ENCODE measurements at regions not wholly inside any gene's neighbourhood (a gene's known extent, or its start where the extent isn't known, plus 50 kb on each side); places are given as distances from the start of the nearest gene placed in this dataset.

DNA sequence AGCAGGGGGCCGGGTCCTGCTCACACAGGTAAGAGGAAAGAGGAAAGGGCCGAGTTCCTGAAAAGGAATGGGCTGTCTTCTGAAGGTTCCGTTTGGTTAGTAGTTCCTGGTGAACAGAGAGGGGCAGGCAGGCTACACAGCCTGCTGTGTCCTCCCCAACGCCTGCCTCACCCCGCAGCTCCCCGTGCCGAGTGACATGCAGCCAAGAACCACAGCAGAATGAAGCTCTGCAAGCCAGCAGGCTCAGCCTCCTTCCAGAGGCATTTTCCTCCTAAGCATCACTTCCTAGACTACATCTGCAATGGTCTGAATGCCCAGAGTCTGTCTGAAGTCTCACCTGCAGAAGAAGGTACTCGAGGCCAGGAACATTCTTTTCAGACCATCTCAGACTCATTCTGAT lies 202.4 kb upstream of the TCERG1L start:
- Histone ChIP-seq H4K20me1 (replicated peaks; ENCODE audit: control insufficient read depth, extremely low read depth, insufficient read depth, low read length) (no peaks in the 10 kb centered on the region), H3K4me1 (ENCODE audit: control insufficient read depth, extremely low read depth, insufficient read depth, low read length) (no peaks in the 10 kb centered on the region), H3K27me3 (ENCODE audit: control insufficient read depth in 2 of 2, insufficient read depth in 2 of 2, low read length in 2 of 2) (no peaks in the 10 kb centered on the region), H3K36me3 (ENCODE audit: control insufficient read depth in 2 of 2, extremely low read depth in 1 of 2, insufficient read depth in 2 of 2, low read length in 2 of 2) (no peaks in the 10 kb centered on the region), H3K9me1 (replicated peaks; ENCODE audit: control insufficient read depth, extremely low read depth, insufficient read depth, low read length) (no peaks in the 10 kb centered on the region), H3K9ac (replicated peaks; ENCODE audit: extremely low read depth, insufficient read depth, low read length) (no peak overlapping the region), H2AFZ (ENCODE audit: low read depth, low read length) (no peak overlapping the region), H3K27ac (ENCODE audit: insufficient read depth, low read depth, low read length) (no peak overlapping the region), H3K79me2 (ENCODE audit: control insufficient read depth, insufficient read depth, low read length) (no peaks in the 10 kb centered on the region), H3K9me3 (replicated peaks; ENCODE audit: control insufficient read depth, insufficient read depth, low read length) (peaks cover 4% of the 10 kb centered on the region), H3K4me2 (ENCODE audit: insufficient read depth, low read length) (no peak overlapping the region), H3K4me3 (replicated peaks in 1 of 3; ENCODE audit: insufficient read depth in 1 of 3, low read depth in 1 of 3, low read length in 3 of 3) (no peak overlapping the region)
- FAIRE-seq = no peak
- ChIA-PET CTCF (no interaction called here), POLR2A (no interaction called here)
- TF ChIP-seq POLR2AphosphoS5 (IDR thresholded peaks at IDR 0.05; ENCODE audit: insufficient read depth, low read depth, low read length) = no peak
- TF ChIP-seq GATA2 (IDR thresholded peaks at IDR 0.05; ENCODE audit: insufficient read depth, insufficient read length, low read depth, low read length) = no peak
- TF ChIP-seq EZH2 (IDR thresholded peaks at IDR 0.05; ENCODE audit: borderline replicate concordance, low read depth, low read length, severe bottlenecking) = no peak
- no peak for TF ChIP-seq POLR2A (IDR thresholded peaks at IDR 0.05; ENCODE audit: low read depth, low read length)
- no peak for TF ChIP-seq FOS (IDR thresholded peaks at IDR 0.05; ENCODE audit: borderline replicate concordance, insufficient read depth, low read length)
- TF ChIP-seq JUN (IDR thresholded peaks at IDR 0.05; ENCODE audit: borderline replicate concordance, insufficient read depth, insufficient read length, low read depth) = no peak
- TF ChIP-seq, protein P1, sequence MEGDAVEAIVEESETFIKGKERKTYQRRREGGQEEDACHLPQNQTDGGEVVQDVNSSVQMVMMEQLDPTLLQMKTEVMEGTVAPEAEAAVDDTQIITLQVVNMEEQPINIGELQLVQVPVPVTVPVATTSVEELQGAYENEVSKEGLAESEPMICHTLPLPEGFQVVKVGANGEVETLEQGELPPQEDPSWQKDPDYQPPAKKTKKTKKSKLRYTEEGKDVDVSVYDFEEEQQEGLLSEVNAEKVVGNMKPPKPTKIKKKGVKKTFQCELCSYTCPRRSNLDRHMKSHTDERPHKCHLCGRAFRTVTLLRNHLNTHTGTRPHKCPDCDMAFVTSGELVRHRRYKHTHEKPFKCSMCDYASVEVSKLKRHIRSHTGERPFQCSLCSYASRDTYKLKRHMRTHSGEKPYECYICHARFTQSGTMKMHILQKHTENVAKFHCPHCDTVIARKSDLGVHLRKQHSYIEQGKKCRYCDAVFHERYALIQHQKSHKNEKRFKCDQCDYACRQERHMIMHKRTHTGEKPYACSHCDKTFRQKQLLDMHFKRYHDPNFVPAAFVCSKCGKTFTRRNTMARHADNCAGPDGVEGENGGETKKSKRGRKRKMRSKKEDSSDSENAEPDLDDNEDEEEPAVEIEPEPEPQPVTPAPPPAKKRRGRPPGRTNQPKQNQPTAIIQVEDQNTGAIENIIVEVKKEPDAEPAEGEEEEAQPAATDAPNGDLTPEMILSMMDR (IDR thresholded peaks at IDR 0.05; ENCODE audit: extremely low read depth in 1 of 2, insufficient read depth in 1 of 2, low read depth in 1 of 2, low read length in 2 of 2) = no peak
- no peak for TF ChIP-seq MYC (IDR thresholded peaks at IDR 0.05; ENCODE audit: low read depth, low read length)
- TF ChIP-seq, protein P2, sequence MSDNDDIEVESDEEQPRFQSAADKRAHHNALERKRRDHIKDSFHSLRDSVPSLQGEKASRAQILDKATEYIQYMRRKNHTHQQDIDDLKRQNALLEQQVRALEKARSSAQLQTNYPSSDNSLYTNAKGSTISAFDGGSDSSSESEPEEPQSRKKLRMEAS (IDR thresholded peaks at IDR 0.05; ENCODE audit: insufficient read depth, insufficient read length) = no peak
- intact Hi-C loops (cut with micrococcal nuclease) (no loop called here), dilution Hi-C loops (cut with MboI; ENCODE audit: extremely low pct_ligation_motif_present, low sequenced_read_pairs) (no loop called here)
- no peak for DNase-seq (ENCODE audit: low read depth, low spot score)
- no TSS peak for BruUV-seq (replicated peaks)
